Right atrium auricular region (tissue), 2 donors: ENCODE measurements at regions not wholly inside any gene's neighbourhood (a gene's known extent, or its start where the extent isn't known, plus 50 kb on each side); places are given as distances from the start of the nearest gene placed in this dataset.

Source experiments
- DNase-seq: peaks from one replicate; pipeline ENCODE4 v3.0.0-alpha.2; 2019; ENCODE audit warnings: low spot score
- H3K27ac ChIP-seq, 2 donors: fragments of 200-600 bp; sonication (generic); 1 replicate in 1 of 2; 2 replicates in 1 of 2; pipeline ENCODE4 v1.5.1; 2016 to 2019
- H3K27me3 ChIP-seq, 2 donors: fragments of 200-600 bp; sonication (generic); one replicate each; pipeline versions ENCODE4 v1.5.1 to v1.6.0; 2017 to 2019
- H3K36me3 ChIP-seq: fragments of 200-600 bp; sonication (generic); one replicate; pipeline ENCODE4 v1.5.1; 2016
- H3K4me1 ChIP-seq, 2 donors: fragments of 200-600 bp; sonication (generic); one replicate each; pipeline versions ENCODE4 v1.5.1 to v1.6.0; 2017 to 2019
- H3K4me3 ChIP-seq, 2 donors: fragments of 200-600 bp; sonication (generic); 1 replicate in 1 of 2; 2 replicates in 1 of 2; pipeline ENCODE4 v1.5.1; 2017 to 2019; ENCODE audit warnings: mild to moderate bottlenecking in 1 of 2, moderate library complexity in 1 of 2
- H3K9me3 ChIP-seq, 2 donors: fragments of 200-600 bp; sonication (generic); one replicate each; pipeline ENCODE4 v1.5.1; 2019
- TF ChIP-seq, protein P1 (sequence below), 2 donors: fragments of 200-600 bp; sonication (generic); IDR thresholded peaks; one replicate each; pipeline ENCODE4 v1.5.1; 2019; ENCODE audit warnings: antibody characterized with exemption in 2 of 2

DNA sequence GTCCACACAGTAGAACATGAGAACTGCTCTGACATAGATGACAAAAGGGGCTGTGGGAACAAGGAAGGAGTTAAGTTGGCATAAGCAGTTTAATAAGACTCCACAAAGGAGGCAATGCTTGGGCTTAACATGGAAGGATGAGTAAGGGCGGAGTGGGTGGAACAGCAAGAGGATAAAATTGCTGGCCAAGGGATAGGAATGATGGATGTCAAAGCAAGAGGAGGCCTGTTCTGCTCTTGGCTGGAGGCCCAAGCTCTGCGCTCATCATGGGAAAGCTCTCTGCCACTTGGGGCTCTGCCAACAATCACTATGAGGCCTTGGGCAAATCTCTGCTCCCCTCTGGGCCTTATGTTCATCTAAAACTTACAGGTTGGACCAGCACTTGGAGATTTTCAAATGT lies 98.3 kb upstream of the CAMK1G start:
- TF ChIP-seq, protein P1, sequence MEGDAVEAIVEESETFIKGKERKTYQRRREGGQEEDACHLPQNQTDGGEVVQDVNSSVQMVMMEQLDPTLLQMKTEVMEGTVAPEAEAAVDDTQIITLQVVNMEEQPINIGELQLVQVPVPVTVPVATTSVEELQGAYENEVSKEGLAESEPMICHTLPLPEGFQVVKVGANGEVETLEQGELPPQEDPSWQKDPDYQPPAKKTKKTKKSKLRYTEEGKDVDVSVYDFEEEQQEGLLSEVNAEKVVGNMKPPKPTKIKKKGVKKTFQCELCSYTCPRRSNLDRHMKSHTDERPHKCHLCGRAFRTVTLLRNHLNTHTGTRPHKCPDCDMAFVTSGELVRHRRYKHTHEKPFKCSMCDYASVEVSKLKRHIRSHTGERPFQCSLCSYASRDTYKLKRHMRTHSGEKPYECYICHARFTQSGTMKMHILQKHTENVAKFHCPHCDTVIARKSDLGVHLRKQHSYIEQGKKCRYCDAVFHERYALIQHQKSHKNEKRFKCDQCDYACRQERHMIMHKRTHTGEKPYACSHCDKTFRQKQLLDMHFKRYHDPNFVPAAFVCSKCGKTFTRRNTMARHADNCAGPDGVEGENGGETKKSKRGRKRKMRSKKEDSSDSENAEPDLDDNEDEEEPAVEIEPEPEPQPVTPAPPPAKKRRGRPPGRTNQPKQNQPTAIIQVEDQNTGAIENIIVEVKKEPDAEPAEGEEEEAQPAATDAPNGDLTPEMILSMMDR (IDR thresholded peaks at IDR 0.05): no peak
- no peak for DNase-seq

GRCh38 chr1:209485751-209486150 lies 97.8 kb upstream of the CAMK1G start:
- Histone ChIP-seq H3K4me1 (no peaks in the 10 kb centered on the region), H3K27ac (no peak overlapping the region), H3K36me3 (no peaks in the 10 kb centered on the region), H3K27me3 (no peaks in the 10 kb centered on the region), H3K4me3 (no peak overlapping the region), H3K9me3 (no peaks in the 10 kb centered on the region)
- DNase-seq: no peak
- TF ChIP-seq, protein P1 (IDR thresholded peaks at IDR 0.05): no peak

More for the DNA sequence above, 98.3 kb upstream of the CAMK1G start:
- no peak overlapping the region for H3K27ac ChIP-seq
- no peaks in the 10 kb centered on the region for H3K27me3 ChIP-seq
- no peaks in the 10 kb centered on the region for H3K4me1 ChIP-seq
- H3K4me3 ChIP-seq: no peak overlapping the region
- no peaks in the 10 kb centered on the region for H3K9me3 ChIP-seq
- no peaks in the 10 kb centered on the region for H3K36me3 ChIP-seq

DNA sequence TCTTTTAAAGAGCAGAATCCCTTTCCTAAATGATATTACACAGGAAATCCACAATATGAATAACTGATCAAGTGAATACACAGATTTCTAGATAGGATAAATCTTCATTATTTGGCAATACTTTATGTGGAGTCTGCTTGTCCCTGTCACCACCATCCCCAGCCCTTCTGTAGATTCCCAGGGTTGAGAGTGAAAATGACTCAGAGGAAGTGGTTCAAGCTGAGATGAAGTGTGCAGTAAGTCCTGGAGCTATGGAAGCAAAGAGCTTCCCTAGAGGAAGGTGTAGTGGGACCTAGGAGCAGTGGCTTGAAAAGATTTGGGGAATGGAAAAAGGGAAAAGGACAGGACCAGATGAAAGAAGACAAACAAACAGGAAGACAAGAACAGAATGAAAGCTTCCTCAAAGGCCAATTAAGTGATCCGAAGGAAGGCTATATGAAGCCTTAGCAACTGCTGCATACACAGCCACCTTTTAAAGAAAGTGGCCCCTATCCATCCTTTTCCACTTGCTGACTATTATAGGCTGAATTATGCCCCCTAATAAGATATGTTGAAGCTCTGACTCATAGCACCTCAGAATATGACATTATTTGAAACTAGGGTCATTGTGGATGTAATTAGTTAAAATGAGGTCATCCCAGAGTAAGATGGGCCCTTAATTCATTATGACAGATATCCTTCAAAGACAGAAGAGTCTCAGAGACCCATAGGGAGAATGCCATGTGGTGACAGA lies 96.5 kb upstream of the CAMK1G start:
- Histone ChIP-seq H3K4me1 (no peaks in the 10 kb centered on the region), H3K4me3 (no peak overlapping the region), H3K27ac (no peak overlapping the region), H3K27me3 (no peaks in the 10 kb centered on the region), H3K36me3 (no peaks in the 10 kb centered on the region), H3K9me3 (no peaks in the 10 kb centered on the region)
- DNase-seq: no peak
- TF ChIP-seq, protein P1 (IDR thresholded peaks at IDR 0.05): no peak

GRCh38 chr1:209490013-209490412 lies 93.5 kb upstream of the CAMK1G start:
- Histone ChIP-seq H3K4me3 (no peak overlapping the region), H3K4me1 (no peaks in the 10 kb centered on the region), H3K36me3 (no peaks in the 10 kb centered on the region), H3K27ac (no peak overlapping the region), H3K9me3 (no peaks in the 10 kb centered on the region), H3K27me3 (no peaks in the 10 kb centered on the region)
- TF ChIP-seq, protein P1 (IDR thresholded peaks at IDR 0.05): no peak
- DNase-seq: no peak

- H3K4me1 ChIP-seq: no peaks in the 10 kb centered on the region
- DNase-seq: no peak
- TF ChIP-seq, protein P1 (IDR thresholded peaks at IDR 0.05): no peak
- peaks cover 0 to 10% of the 10 kb centered on the region in 2 donors for H3K9me3 ChIP-seq
- no peaks in the 10 kb centered on the region for H3K27me3 ChIP-seq
- no peak overlapping the region for H3K4me3 ChIP-seq
- H3K36me3 ChIP-seq: no peaks in the 10 kb centered on the region
- H3K27ac ChIP-seq: no peak overlapping the region
Measured at GRCh38 chr1:209491031-209491430, 92.5 kb upstream of the CAMK1G start.

DNA sequence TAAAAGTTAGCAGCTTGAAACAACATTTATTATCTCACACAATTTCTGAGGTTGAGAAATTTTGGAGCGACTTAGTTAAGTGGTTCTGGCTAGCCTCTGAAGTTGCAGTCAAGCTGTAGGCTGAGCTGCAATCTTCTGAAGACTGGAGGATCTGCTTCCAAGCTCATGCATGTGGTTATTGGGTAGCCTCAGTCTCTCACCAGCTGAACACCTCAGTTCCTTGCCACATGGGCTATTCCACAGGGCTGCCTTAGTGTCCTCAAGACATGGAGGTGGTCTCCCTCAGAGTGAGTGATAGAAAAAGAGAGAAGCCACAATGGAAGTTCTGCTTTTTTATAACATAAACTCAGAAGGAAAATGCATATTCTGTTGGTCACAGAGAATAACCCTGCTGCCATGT lies 92.0 kb upstream of the CAMK1G start:
- Histone ChIP-seq H3K27ac (no peak overlapping the region), H3K4me3 (no peak overlapping the region), H3K9me3 (peaks cover 0 to 15% of the 10 kb centered on the region in 2 donors), H3K27me3 (no peaks in the 10 kb centered on the region), H3K4me1 (no peaks in the 10 kb centered on the region), H3K36me3 (no peaks in the 10 kb centered on the region)
- TF ChIP-seq, protein P1 (IDR thresholded peaks at IDR 0.05): no peak
- DNase-seq: no peak
